ENCODE measurements at regions not wholly inside any gene's neighbourhood (a gene's known extent, or its start where the extent isn't known, plus 50 kb on each side); places are given as distances from the start of the nearest gene placed in this dataset.
A peak's percentile ranks its signal among the peaks of the same experiment; 100 is the strongest.

DNA sequence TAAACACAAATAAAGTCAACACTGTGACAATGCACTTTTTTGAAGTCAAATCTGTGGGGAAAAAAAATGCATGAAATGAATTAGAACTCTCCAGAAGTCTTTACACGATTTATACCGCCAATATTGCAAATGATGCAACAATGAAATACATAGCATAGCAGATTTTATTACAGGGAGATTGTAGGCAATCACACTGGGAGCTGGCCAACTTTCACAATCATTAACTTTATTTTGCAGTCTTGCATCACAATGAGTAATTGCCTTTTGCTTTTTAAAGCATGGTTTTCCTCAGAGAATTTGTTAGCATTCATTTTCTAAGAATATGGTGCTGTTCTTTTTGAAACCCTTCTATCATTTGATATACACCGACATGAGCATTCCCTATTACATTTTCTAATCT lies 366.4 kb upstream of the FSIP2 start:
- TF ChIP-seq, protein P1, sequence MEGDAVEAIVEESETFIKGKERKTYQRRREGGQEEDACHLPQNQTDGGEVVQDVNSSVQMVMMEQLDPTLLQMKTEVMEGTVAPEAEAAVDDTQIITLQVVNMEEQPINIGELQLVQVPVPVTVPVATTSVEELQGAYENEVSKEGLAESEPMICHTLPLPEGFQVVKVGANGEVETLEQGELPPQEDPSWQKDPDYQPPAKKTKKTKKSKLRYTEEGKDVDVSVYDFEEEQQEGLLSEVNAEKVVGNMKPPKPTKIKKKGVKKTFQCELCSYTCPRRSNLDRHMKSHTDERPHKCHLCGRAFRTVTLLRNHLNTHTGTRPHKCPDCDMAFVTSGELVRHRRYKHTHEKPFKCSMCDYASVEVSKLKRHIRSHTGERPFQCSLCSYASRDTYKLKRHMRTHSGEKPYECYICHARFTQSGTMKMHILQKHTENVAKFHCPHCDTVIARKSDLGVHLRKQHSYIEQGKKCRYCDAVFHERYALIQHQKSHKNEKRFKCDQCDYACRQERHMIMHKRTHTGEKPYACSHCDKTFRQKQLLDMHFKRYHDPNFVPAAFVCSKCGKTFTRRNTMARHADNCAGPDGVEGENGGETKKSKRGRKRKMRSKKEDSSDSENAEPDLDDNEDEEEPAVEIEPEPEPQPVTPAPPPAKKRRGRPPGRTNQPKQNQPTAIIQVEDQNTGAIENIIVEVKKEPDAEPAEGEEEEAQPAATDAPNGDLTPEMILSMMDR (IDR thresholded peaks at IDR 0.05), result no peak
- no peak for TF ChIP-seq ZFX (IDR thresholded peaks at IDR 0.05; ENCODE audit: borderline replicate concordance)
- H3K27ac ChIP-seq, result no peak overlapping the region

DNA sequence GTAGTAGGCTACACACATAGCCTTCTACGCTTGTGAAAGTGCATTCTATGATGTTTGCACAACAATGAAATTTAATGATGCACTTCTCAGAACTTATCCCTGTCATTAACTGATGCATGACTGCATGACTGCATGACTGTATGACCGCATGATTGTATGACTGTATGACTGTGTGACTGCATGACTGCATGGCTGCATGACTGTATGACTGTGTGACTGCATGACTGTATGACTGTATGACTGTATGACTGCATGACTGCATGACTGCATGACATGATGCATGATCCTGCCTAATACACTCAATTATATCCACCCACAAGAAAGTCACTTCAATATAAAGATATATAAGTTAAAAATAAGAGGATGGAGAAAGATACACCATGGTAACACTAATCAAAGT lies 365.4 kb upstream of the FSIP2 start:
- H3K27ac ChIP-seq, result no peak overlapping the region
- no peak for TF ChIP-seq ZFX (IDR thresholded peaks at IDR 0.05; ENCODE audit: borderline replicate concordance)
- TF ChIP-seq, protein P1 (IDR thresholded peaks at IDR 0.05), result no peak

- H3K27ac ChIP-seq, result no peak overlapping the region
- no peak for TF ChIP-seq ZFX (IDR thresholded peaks at IDR 0.05; ENCODE audit: borderline replicate concordance)
- TF ChIP-seq, protein P1 (IDR thresholded peaks at IDR 0.05), result no peak
These were observed 363.7 kb upstream of the FSIP2 start for GRCh38 chr2:185374878-185375277.

- TF ChIP-seq, protein P1 (IDR thresholded peaks at IDR 0.05), result no peak
- no peak for TF ChIP-seq ZFX (IDR thresholded peaks at IDR 0.05; ENCODE audit: borderline replicate concordance)
- no peak overlapping the region for H3K27ac ChIP-seq
These were observed 362.9 kb upstream of the FSIP2 start for GRCh38 chr2:185375731-185376130.

DNA sequence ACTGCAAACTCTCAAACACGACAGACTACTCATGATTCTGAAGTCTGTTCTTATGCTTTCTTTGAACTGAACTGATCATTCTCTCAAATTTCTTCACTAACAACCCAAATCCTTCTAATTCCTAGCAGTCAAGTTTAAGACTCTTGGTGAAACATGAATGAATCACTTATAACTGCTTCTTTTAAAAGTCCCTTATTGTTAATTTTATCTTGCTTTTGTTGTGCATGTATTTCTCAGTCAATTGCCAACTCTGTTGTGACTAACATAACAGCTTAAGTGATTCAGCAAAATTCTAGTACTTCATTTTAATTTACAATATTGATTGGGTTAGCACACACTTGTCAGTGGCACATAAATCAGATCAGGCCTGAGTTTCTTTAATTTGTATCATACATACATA lies 357.0 kb upstream of the FSIP2 start:
- TF ChIP-seq ZFX (IDR thresholded peaks at IDR 0.05; ENCODE audit: borderline replicate concordance), result no peak
- TF ChIP-seq, protein P1 (IDR thresholded peaks at IDR 0.05), result no peak
- H3K27ac ChIP-seq, result no peak overlapping the region

DNA sequence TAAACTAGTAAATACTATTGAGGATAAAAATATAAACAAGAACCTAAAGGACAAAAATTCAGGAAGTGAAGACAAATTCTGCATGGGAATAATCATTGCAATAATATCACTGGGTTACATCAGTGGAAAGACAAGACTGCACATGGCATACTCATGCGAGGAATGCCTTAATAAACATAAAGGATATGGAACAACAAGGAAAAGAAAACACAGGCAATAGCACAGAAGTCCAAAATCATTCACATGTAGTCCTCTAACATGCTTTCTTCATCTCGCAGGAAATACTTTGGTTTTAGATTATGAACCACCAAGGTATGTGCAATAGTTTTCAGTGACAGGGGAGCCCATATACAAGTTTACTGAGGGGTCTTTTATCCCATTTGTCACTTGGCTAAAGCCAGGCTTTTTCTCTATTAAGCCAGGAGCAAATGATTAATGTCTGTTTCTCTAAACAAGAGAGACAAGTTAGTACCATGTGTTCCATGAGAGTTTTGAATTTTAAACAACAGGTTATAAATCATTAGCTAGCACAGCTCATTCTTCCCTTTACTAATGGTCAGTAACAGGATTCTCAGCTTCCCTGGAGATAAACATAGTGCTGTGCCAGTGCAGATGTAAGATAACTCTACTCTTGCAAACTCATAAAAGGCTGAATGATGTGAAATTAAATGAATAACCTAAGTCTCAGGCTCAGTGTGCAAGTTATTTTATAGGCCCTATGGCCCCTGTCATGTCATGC lies 353.6 kb upstream of the FSIP2 start:
- TF ChIP-seq, protein P1 (IDR thresholded peaks at IDR 0.05), result no peak
- no peak for TF ChIP-seq ZFX (IDR thresholded peaks at IDR 0.05; ENCODE audit: borderline replicate concordance)
- peak overlapping the region; percentile 41 for H3K27ac ChIP-seq

GRCh38 chr2:185388226-185388625 lies 350.4 kb upstream of the FSIP2 start:
- H3K27ac ChIP-seq, result no peak overlapping the region
- no peak for TF ChIP-seq ZFX (IDR thresholded peaks at IDR 0.05; ENCODE audit: borderline replicate concordance)
- TF ChIP-seq, protein P1 (IDR thresholded peaks at IDR 0.05), result no peak

Data from 22Rv1 (cell line).